Parathyroid adenoma (tissue), 2 donors: ENCODE measurements at regions not wholly inside any gene's neighbourhood (a gene's known extent, or its start where the extent isn't known, plus 50 kb on each side); places are given as distances from the start of the nearest gene placed in this dataset.

Experiments used
- H2AFZ ChIP-seq: fragments of 300-600 bp; sonication (generic); one replicate; pipeline ENCODE4 v1.7.0; 2017; ENCODE audit warnings: antibody characterized with exemption, mild to moderate bottlenecking
- H3K27ac ChIP-seq: fragments of 300-600 bp; sonication (generic); one replicate; pipeline ENCODE4 v1.7.0; 2017
- H3K27me3 ChIP-seq: fragments of 300-600 bp; sonication (generic); one replicate; pipeline ENCODE4 v1.7.0; 2017; ENCODE audit warnings: low read length; ENCODE audit not compliant: control insufficient read depth, insufficient read depth
- H3K36me3 ChIP-seq: fragments of 300-600 bp; sonication (generic); one replicate; pipeline ENCODE4 v1.7.0; 2017; ENCODE audit warnings: low read length; ENCODE audit not compliant: control insufficient read depth, insufficient read depth
- H3K4me1 ChIP-seq: fragments of 300-600 bp; sonication (generic); one replicate; pipeline ENCODE4 v1.7.0; 2017; ENCODE audit warnings: control low read depth
- H3K4me2 ChIP-seq: fragments of 300-600 bp; sonication (generic); one replicate; pipeline ENCODE4 v1.7.0; 2017; ENCODE audit warnings: low read length
- H3K4me3 ChIP-seq: fragments of 300-600 bp; sonication (generic); one replicate; pipeline ENCODE4 v1.7.0; 2017; ENCODE audit warnings: low read depth, low read length
- H3K79me2 ChIP-seq: fragments of 300-600 bp; sonication (generic); one replicate; pipeline ENCODE4 v1.7.0; 2017; ENCODE audit warnings: control low read depth
- H3K9ac ChIP-seq: fragments of 300-600 bp; sonication (generic); one replicate; pipeline ENCODE4 v1.7.0; 2017; ENCODE audit warnings: mild to moderate bottlenecking
- H3K9me3 ChIP-seq: fragments of 300-600 bp; sonication (generic); one replicate; pipeline ENCODE4 v1.7.0; 2017; ENCODE audit warnings: low read length; ENCODE audit not compliant: control insufficient read depth
- TF ChIP-seq, protein P1 (sequence below): fragments of 300-600 bp; sonication (generic); IDR thresholded peaks from one replicate; pipeline ENCODE4 v1.7.0; 2017; ENCODE audit warnings: antibody characterized with exemption, mild to moderate bottlenecking
- donor health status: primary hyperparathyroidism.

DNA sequence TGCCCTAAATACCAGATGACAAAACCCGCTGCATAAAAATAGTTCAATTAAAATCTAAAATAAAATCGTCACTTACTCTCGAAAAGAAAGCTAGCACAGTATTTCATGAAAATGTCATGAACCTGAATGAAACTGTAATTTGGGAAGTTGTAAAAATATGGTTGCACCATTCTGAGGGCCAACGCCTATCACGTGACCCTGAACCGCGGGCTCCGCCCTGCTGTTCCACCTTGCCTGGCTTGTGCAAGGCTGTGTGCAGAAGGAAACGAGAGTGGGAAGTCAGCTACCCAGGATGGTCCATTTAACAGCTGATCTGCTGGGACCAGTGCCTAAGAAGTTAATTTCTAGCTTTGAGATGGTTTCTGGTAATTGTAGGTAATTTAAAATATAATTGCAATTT, 91.7 kb upstream of the BMP4 start:
- H3K36me3 ChIP-seq = no peaks in the 10 kb centered on the region
- H3K27ac ChIP-seq = no peak overlapping the region
- no peak overlapping the region for H3K9ac ChIP-seq
- TF ChIP-seq, protein P1, sequence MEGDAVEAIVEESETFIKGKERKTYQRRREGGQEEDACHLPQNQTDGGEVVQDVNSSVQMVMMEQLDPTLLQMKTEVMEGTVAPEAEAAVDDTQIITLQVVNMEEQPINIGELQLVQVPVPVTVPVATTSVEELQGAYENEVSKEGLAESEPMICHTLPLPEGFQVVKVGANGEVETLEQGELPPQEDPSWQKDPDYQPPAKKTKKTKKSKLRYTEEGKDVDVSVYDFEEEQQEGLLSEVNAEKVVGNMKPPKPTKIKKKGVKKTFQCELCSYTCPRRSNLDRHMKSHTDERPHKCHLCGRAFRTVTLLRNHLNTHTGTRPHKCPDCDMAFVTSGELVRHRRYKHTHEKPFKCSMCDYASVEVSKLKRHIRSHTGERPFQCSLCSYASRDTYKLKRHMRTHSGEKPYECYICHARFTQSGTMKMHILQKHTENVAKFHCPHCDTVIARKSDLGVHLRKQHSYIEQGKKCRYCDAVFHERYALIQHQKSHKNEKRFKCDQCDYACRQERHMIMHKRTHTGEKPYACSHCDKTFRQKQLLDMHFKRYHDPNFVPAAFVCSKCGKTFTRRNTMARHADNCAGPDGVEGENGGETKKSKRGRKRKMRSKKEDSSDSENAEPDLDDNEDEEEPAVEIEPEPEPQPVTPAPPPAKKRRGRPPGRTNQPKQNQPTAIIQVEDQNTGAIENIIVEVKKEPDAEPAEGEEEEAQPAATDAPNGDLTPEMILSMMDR = no peak
- no peaks in the 10 kb centered on the region for H3K79me2 ChIP-seq
- no peaks in the 10 kb centered on the region for H3K27me3 ChIP-seq
- H2AFZ ChIP-seq = no peak overlapping the region
- no peaks in the 10 kb centered on the region for H3K4me1 ChIP-seq
- no peak overlapping the region for H3K4me3 ChIP-seq
- H3K9me3 ChIP-seq = no peaks in the 10 kb centered on the region
- no peak overlapping the region for H3K4me2 ChIP-seq

DNA sequence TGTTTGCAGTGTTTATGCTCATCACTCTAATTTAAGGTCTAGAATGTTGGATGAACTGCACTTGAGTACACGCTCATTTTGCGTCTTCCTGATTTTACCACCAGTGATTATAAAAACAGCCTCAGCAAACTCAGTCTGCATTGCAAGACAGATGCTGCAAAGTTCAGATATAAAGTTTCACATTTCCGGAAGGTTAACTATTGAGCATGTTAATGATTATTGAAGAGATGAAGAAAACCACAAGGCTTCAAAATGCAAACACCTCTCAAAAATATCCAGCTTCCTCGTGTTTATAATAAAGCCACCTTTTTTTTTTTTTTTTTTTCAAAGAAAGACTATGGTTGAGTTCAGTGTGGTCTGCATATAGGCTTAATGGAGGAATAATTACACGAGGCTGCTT, 92.1 kb upstream of the BMP4 start:
- no peak overlapping the region for H3K4me3 ChIP-seq
- H3K9ac ChIP-seq = no peak overlapping the region
- H3K27ac ChIP-seq = no peak overlapping the region
- TF ChIP-seq, protein P1 = no peak
- no peaks in the 10 kb centered on the region for H3K4me1 ChIP-seq
- H3K27me3 ChIP-seq = no peaks in the 10 kb centered on the region
- H3K79me2 ChIP-seq = no peaks in the 10 kb centered on the region
- H3K36me3 ChIP-seq = no peaks in the 10 kb centered on the region
- no peak overlapping the region for H2AFZ ChIP-seq
- H3K9me3 ChIP-seq = no peaks in the 10 kb centered on the region
- H3K4me2 ChIP-seq = no peak overlapping the region

DNA sequence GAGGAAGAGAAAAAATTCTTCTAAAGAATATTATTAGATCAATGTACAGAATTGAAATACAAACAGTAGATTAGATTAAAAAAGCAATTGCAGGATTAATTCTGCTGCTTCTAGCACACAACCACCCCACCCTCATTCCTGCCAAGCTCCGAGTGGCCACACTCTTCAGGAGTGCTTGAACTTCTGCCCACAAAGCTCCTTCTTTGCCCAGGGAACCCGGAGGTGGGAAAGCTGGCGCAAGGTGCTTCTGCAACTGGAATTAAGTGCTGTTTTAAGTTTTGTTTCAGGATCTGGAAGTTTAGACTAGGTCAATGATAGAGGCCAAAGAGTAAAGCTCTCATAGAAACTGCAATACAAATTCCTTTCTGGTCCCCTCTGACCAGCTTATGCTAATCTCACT, 94.1 kb upstream of the BMP4 start:
- TF ChIP-seq, protein P1 = no peak

DNA sequence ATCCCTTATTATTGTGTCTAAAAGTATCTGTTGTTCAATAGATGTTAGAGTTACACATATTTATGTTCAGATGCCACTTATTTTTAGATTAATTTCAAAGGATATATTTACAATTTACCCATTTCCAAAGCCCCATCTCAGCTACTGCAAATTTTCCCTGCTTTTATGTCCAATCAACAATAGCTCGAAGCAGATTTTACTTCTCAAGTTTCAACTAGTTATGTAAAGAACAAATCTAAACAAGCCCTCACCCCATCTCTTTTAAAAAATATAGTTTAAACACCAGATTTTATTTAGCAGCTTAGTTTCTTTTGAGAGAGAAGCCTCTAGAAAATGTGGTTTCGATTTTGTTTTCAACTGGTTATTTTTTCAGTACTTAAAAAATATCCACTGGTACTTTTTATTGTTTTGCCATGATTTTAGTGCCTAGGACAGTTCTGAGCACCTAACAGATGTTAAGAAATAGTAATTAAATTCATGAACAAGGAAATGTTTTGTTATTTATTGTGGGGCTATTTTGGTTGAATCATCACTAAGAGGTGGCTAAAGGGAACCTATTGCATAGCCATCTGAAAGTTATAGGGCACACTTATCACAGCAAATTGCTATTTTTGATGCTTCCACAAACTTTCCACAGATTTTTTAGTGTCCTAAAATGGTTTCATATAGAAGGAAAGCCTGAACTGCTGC, 96.2 kb upstream of the BMP4 start:
- Histone ChIP-seq H3K27me3 (no peaks in the 10 kb centered on the region), H2AFZ (no peak overlapping the region), H3K4me2 (no peak overlapping the region), H3K27ac (no peak overlapping the region), H3K36me3 (no peaks in the 10 kb centered on the region), H3K9ac (no peak overlapping the region), H3K4me3 (no peak overlapping the region), H3K9me3 (no peaks in the 10 kb centered on the region), H3K79me2 (no peaks in the 10 kb centered on the region), H3K4me1 (no peaks in the 10 kb centered on the region)
- TF ChIP-seq, protein P1 = no peak

More for the DNA sequence above, 94.1 kb upstream of the BMP4 start:
- Histone ChIP-seq H3K79me2 (no peaks in the 10 kb centered on the region), H3K9ac (no peak overlapping the region), H3K27ac (no peak overlapping the region), H3K27me3 (no peaks in the 10 kb centered on the region), H3K4me2 (no peak overlapping the region), H2AFZ (no peak overlapping the region), H3K9me3 (no peaks in the 10 kb centered on the region), H3K4me3 (no peak overlapping the region), H3K36me3 (no peaks in the 10 kb centered on the region), H3K4me1 (no peaks in the 10 kb centered on the region)

DNA sequence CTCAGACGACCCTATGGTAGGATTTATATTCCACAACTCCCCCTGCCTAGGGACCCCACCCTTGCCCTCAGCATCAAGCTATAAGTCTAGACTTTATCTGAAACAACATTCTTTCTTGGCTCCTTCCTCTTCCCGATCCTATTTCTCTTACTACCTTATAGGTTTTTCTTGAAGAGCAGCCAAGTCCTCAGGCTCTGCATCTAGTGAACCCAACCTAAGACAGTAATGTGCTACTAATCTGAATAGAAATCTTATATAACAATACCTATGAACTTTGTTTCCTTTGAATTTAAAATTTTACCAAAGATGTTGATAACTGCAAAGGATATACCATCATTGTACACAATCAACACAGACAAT, 96.7 kb upstream of the BMP4 start:
- TF ChIP-seq, protein P1 = no peak
- Histone ChIP-seq H3K36me3 (no peaks in the 10 kb centered on the region), H3K9me3 (no peaks in the 10 kb centered on the region), H2AFZ (no peak overlapping the region), H3K4me3 (no peak overlapping the region), H3K79me2 (no peaks in the 10 kb centered on the region), H3K4me2 (no peak overlapping the region), H3K9ac (no peak overlapping the region), H3K27ac (no peak overlapping the region), H3K4me1 (no peaks in the 10 kb centered on the region), H3K27me3 (no peaks in the 10 kb centered on the region)
